Fibroblast of skin of scalp (primary cell): ENCODE measurements at regions not wholly inside any gene's neighbourhood (a gene's known extent, or its start where the extent isn't known, plus 50 kb on each side); places are given as distances from the start of the nearest gene placed in this dataset.
A peak's percentile ranks its signal among the peaks of the same experiment; 100 is the strongest.
"Not testable (repeated sequence)": the region's sequence is repeated elsewhere in the genome, so short reads cannot be mapped to it uniquely, and the experiment has no call there.

Experiments
- DNase-seq: peaks from one replicate; pipeline ENCODE4 v3.0.0-alpha.2; 2013

- DNase-seq = no peak
These were observed 1220.2 kb downstream of the JRKL start for GRCh38 chr11:97610000-97610399.

- no peak for DNase-seq
These were observed 1221.0 kb downstream of the JRKL start for GRCh38 chr11:97610854-97611253.

- no peak for DNase-seq
These were observed 1221.5 kb downstream of the JRKL start for GRCh38 chr11:97611345-97611744.

- DNase-seq = peak; percentile 5
These were observed 1224.8 kb downstream of the JRKL start for GRCh38 chr11:97614606-97615005.

GRCh38 chr11:97615546-97615945 lies 1225.7 kb downstream of the JRKL start:
- DNase-seq = no peak

- no peak for DNase-seq
These were observed 1227.2 kb downstream of the JRKL start for GRCh38 chr11:97617031-97617430.

- DNase-seq = no peak
These were observed 1230.2 kb downstream of the JRKL start for GRCh38 chr11:97620007-97620406.

- DNase-seq = no peak
These were observed 1231.5 kb downstream of the JRKL start for GRCh38 chr11:97621282-97621681.

GRCh38 chr11:97622795-97623194 lies 1233.0 kb downstream of the JRKL start:
- peak; percentile 2 for DNase-seq

GRCh38 chr11:97636741-97637140 lies 1246.9 kb downstream of the JRKL start:
- DNase-seq = not testable (repeated sequence)

- DNase-seq = no peak
These were observed 1247.9 kb downstream of the JRKL start for GRCh38 chr11:97637701-97638100.

GRCh38 chr11:97638641-97639224 lies 1248.9 kb downstream of the JRKL start:
- DNase-seq = no peak

- DNase-seq = no peak
These were observed 1252.2 kb downstream of the JRKL start for GRCh38 chr11:97641988-97642387.

- DNase-seq = no peak
These were observed 1255.9 kb downstream of the JRKL start for GRCh38 chr11:97645736-97646135.

GRCh38 chr11:97656356-97656755 lies 1266.5 kb downstream of the JRKL start:
- DNase-seq = no peak

GRCh38 chr11:97657852-97658251 lies 1268.0 kb downstream of the JRKL start:
- DNase-seq = no peak

- DNase-seq = no peak
These were observed 1277.2 kb downstream of the JRKL start for GRCh38 chr11:97667057-97667456.

- no peak for DNase-seq
These were observed 1293.9 kb downstream of the JRKL start for GRCh38 chr11:97683733-97684132.

GRCh38 chr11:97684486-97685439 lies 1295.0 kb downstream of the JRKL start:
- no peak for DNase-seq

- DNase-seq = no peak
These were observed 1295.9 kb downstream of the JRKL start for GRCh38 chr11:97685695-97686094.

GRCh38 chr11:97687111-97687510 lies 1297.3 kb downstream of the JRKL start:
- no peak for DNase-seq

GRCh38 chr11:97691061-97691460 lies 1301.2 kb downstream of the JRKL start:
- no peak for DNase-seq

- no peak for DNase-seq
These were observed 1313.1 kb downstream of the JRKL start for GRCh38 chr11:97702951-97703350.

- DNase-seq = no peak
These were observed 1314.0 kb downstream of the JRKL start for GRCh38 chr11:97703851-97704250.
